Ishikawa (cell line): ENCODE measurements at regions not wholly inside any gene's neighbourhood (a gene's known extent, or its start where the extent isn't known, plus 50 kb on each side); places are given as distances from the start of the nearest gene placed in this dataset.

Experiments
- CEBPB ChIP-seq: IDR thresholded peaks from 2 replicates; pipeline ENCODE4 v1.6.1; 2012
- CREB1 ChIP-seq: IDR thresholded peaks from 2 replicates; pipeline ENCODE4 v1.6.1; 2012; ENCODE audit warnings: low read depth
- EGR1 ChIP-seq: IDR thresholded peaks from 2 replicates; pipeline ENCODE4 v1.6.1; 2012
- EP300 ChIP-seq: IDR thresholded peaks from 2 replicates; pipeline ENCODE4 v1.6.1; 2012; ENCODE audit warnings: borderline replicate concordance
- FOXM1 ChIP-seq: IDR thresholded peaks from 2 replicates; pipeline ENCODE4 v1.6.1; 2012; ENCODE audit warnings: low read depth, borderline replicate concordance
- NFIC ChIP-seq: IDR thresholded peaks from 2 replicates; pipeline ENCODE4 v1.6.1; 2012
- RAD21 ChIP-seq: IDR thresholded peaks from 2 replicates; pipeline ENCODE4 v1.6.1; 2012; ENCODE audit warnings: low read depth
- TAF1 ChIP-seq: IDR thresholded peaks from 2 replicates; pipeline ENCODE4 v1.6.1; 2012; ENCODE audit warnings: low read depth, mild to moderate bottlenecking
- YY1 ChIP-seq: IDR thresholded peaks from 2 replicates; pipeline ENCODE4 v1.6.1; 2012; ENCODE audit warnings: low read depth
- TF ChIP-seq, protein P1 (sequence below): IDR thresholded peaks from 2 replicates; pipeline ENCODE4 v1.6.1; 2012; ENCODE audit warnings: low read depth, mild to moderate bottlenecking
- TF ChIP-seq, protein P2 (sequence below): IDR thresholded peaks from 2 replicates; pipeline ENCODE4 v1.6.1; 2012
- TF ChIP-seq, protein P3 (sequence below): IDR thresholded peaks from 2 replicates; pipeline ENCODE4 v1.6.1; 2012

DNA sequence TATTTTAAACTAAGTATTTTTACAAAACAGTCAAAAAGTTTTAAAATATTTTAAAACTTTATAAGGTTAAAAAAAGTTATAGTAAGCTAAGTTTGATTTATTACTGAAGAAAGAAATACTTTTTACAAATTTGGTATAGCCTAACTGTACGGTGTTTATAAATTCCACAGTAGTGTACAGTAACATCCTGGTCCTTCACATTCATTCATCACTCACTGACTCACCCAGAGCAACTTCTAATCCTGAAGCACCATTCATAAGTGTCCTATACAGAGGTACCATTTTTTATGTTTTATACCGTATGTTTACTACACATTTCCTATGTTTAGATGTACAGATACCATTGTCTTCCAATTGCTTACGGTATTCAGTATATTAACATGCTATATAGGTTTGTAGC lies 170.0 kb downstream of the KLHL28 start:
- no peak for TF ChIP-seq EP300
- no peak for TF ChIP-seq NFIC
- TF ChIP-seq RAD21, result no peak
- no peak for TF ChIP-seq FOXM1
- no peak for TF ChIP-seq CEBPB
- no peak for TF ChIP-seq CREB1
- TF ChIP-seq, protein P1, sequence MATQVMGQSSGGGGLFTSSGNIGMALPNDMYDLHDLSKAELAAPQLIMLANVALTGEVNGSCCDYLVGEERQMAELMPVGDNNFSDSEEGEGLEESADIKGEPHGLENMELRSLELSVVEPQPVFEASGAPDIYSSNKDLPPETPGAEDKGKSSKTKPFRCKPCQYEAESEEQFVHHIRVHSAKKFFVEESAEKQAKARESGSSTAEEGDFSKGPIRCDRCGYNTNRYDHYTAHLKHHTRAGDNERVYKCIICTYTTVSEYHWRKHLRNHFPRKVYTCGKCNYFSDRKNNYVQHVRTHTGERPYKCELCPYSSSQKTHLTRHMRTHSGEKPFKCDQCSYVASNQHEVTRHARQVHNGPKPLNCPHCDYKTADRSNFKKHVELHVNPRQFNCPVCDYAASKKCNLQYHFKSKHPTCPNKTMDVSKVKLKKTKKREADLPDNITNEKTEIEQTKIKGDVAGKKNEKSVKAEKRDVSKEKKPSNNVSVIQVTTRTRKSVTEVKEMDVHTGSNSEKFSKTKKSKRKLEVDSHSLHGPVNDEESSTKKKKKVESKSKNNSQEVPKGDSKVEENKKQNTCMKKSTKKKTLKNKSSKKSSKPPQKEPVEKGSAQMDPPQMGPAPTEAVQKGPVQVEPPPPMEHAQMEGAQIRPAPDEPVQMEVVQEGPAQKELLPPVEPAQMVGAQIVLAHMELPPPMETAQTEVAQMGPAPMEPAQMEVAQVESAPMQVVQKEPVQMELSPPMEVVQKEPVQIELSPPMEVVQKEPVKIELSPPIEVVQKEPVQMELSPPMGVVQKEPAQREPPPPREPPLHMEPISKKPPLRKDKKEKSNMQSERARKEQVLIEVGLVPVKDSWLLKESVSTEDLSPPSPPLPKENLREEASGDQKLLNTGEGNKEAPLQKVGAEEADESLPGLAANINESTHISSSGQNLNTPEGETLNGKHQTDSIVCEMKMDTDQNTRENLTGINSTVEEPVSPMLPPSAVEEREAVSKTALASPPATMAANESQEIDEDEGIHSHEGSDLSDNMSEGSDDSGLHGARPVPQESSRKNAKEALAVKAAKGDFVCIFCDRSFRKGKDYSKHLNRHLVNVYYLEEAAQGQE, result no peak
- no peak for TF ChIP-seq TAF1
- TF ChIP-seq YY1, result no peak
- TF ChIP-seq, protein P2, sequence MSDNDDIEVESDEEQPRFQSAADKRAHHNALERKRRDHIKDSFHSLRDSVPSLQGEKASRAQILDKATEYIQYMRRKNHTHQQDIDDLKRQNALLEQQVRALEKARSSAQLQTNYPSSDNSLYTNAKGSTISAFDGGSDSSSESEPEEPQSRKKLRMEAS, result no peak
- TF ChIP-seq, protein P3, sequence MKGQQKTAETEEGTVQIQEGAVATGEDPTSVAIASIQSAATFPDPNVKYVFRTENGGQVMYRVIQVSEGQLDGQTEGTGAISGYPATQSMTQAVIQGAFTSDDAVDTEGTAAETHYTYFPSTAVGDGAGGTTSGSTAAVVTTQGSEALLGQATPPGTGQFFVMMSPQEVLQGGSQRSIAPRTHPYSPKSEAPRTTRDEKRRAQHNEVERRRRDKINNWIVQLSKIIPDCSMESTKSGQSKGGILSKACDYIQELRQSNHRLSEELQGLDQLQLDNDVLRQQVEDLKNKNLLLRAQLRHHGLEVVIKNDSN, result no peak
- no peak for TF ChIP-seq EGR1
